ENCODE measurements at regions not wholly inside any gene's neighbourhood (a gene's known extent, or its start where the extent isn't known, plus 50 kb on each side); places are given as distances from the start of the nearest gene placed in this dataset.

DNA sequence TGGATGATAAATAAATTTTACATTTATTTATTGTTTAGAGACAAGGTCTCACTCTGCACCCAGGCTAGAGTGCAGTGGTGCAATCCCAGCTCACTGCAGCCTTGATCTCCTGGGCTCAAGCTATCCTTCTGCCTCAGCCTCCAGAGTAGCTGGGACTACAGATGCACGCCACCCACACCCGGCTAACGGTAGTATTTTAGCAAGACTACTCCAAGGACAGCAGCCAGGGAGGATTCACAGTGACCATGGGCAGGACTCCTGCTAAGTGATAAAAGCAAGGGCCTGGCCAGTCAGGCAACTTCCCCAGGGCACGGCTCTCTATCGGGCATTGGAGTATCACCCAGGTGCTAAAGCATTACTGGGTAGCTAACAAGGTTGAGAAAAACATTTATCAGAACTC lies 55.4 kb downstream of the ARL6IP4 start:
- TF ChIP-seq RNF2 (IDR thresholded peaks at IDR 0.05; ENCODE audit: borderline replicate concordance, low read depth, low read length, missing control alignments, poor library complexity, severe bottlenecking) (no peak), CHD1 (IDR thresholded peaks at IDR 0.05; ENCODE audit: low read depth, low read length) (no peak), ASH2L (IDR thresholded peaks at IDR 0.05; ENCODE audit: low read length) (no peak), POLR2AphosphoS5 (IDR thresholded peaks at IDR 0.05; ENCODE audit: low read depth, low read length) (no peak), TAF1 (IDR thresholded peaks at IDR 0.05; ENCODE audit: low read depth, low read length) (no peak), SP4 (IDR thresholded peaks at IDR 0.05; ENCODE audit: low read length) (no peak), EZH2 (IDR thresholded peaks at IDR 0.05; ENCODE audit: low read depth, low read length, severe bottlenecking) (no peak), CHD2 (IDR thresholded peaks at IDR 0.05; ENCODE audit: low read length) (no peak), EP300 (IDR thresholded peaks at IDR 0.05; ENCODE audit: borderline replicate concordance in 1 of 2, low read depth in 2 of 2, low read length in 2 of 2) (no peak), JUND (IDR thresholded peaks at IDR 0.05; ENCODE audit: low read length) (no peak)
- TF ChIP-seq, protein P1, sequence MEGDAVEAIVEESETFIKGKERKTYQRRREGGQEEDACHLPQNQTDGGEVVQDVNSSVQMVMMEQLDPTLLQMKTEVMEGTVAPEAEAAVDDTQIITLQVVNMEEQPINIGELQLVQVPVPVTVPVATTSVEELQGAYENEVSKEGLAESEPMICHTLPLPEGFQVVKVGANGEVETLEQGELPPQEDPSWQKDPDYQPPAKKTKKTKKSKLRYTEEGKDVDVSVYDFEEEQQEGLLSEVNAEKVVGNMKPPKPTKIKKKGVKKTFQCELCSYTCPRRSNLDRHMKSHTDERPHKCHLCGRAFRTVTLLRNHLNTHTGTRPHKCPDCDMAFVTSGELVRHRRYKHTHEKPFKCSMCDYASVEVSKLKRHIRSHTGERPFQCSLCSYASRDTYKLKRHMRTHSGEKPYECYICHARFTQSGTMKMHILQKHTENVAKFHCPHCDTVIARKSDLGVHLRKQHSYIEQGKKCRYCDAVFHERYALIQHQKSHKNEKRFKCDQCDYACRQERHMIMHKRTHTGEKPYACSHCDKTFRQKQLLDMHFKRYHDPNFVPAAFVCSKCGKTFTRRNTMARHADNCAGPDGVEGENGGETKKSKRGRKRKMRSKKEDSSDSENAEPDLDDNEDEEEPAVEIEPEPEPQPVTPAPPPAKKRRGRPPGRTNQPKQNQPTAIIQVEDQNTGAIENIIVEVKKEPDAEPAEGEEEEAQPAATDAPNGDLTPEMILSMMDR (IDR thresholded peaks at IDR 0.05; ENCODE audit: control extremely low read depth in 1 of 3, insufficient read depth in 1 of 3, low read depth in 1 of 3, low read length in 3 of 3), result no peak
- TF ChIP-seq, protein P2, sequence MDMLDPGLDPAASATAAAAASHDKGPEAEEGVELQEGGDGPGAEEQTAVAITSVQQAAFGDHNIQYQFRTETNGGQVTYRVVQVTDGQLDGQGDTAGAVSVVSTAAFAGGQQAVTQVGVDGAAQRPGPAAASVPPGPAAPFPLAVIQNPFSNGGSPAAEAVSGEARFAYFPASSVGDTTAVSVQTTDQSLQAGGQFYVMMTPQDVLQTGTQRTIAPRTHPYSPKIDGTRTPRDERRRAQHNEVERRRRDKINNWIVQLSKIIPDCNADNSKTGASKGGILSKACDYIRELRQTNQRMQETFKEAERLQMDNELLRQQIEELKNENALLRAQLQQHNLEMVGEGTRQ (IDR thresholded peaks at IDR 0.05; ENCODE audit: low read length), result no peak
- TF ChIP-seq, protein P3, sequence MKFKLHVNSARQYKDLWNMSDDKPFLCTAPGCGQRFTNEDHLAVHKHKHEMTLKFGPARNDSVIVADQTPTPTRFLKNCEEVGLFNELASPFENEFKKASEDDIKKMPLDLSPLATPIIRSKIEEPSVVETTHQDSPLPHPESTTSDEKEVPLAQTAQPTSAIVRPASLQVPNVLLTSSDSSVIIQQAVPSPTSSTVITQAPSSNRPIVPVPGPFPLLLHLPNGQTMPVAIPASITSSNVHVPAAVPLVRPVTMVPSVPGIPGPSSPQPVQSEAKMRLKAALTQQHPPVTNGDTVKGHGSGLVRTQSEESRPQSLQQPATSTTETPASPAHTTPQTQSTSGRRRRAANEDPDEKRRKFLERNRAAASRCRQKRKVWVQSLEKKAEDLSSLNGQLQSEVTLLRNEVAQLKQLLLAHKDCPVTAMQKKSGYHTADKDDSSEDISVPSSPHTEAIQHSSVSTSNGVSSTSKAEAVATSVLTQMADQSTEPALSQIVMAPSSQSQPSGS (IDR thresholded peaks at IDR 0.05; ENCODE audit: low read length), result no peak
